AG04450 (cell line): ENCODE measurements at regions not wholly inside any gene's neighbourhood (a gene's known extent, or its start where the extent isn't known, plus 50 kb on each side); places are given as distances from the start of the nearest gene placed in this dataset.

Source experiments
- CTCF ChIA-PET: fragments of 300-600, 350-600 bp; formaldehyde crosslinking; extraction: SDS; loops from one replicate; lab custom pipeline; 2022; ENCODE audit warnings: antibody characterized with exemption, inconsistent platforms; lab: Charles Lee
- POLR2A ChIA-PET: fragments of 350-600 bp; formaldehyde crosslinking; extraction: SDS; loops from one replicate; lab custom pipeline; 2021; ENCODE audit warnings: antibody characterized with exemption, inconsistent platforms; lab: Yijun Ruan, JAX
- DNase-seq: peaks from one replicate; pipeline ENCODE4 v3.0.0-alpha.2; 2011; ENCODE audit warnings: low read depth, low spot score
- H3K27ac ChIP-seq: one replicate; pipeline ENCODE4 v1.5.1; 2012; ENCODE audit warnings: low read depth, low read length, control low read depth
- H3K27me3 ChIP-seq: one replicate; pipeline ENCODE4 v1.6.0; 2012; ENCODE audit warnings: low read length; ENCODE audit not compliant: control insufficient read depth, insufficient read depth
- H3K4me3 ChIP-seq: 2 replicates; pipeline ENCODE4 v1.5.1; 2011; ENCODE audit warnings: mild to moderate bottlenecking, low read depth, low read length, control low read depth
- H3K9me3 ChIP-seq: 2 replicates; pipeline ENCODE4 v1.5.1; 2012; ENCODE audit warnings: low read length; ENCODE audit not compliant: control insufficient read depth, insufficient read depth
- TF ChIP-seq, protein P1 (sequence below): IDR thresholded peaks from 2 replicates; pipeline ENCODE4 v1.5.1; 2011; ENCODE audit warnings: low read depth, low read length, control low read depth, inconsistent platforms

DNA sequence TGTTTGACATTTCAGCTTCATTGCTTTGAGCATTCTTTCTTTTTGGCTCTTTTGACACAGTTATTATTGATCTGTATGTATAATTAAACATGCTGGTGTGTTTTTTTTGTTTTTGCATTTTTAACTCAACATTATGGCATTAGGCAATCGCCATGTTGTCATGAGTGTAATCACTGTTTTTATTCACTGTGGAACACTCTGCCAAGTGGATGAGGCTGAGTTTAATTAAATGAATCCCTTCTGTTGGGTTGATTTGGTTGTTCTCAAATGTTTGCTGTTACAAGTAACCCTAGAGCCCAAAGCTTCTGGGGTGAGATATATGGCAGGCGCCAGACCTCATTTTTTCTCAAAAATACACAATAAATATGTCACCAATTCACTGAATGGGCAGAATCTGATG is 428.1 kb downstream of the MATN1 start:
- ChIA-PET POLR2A (no interaction called here), CTCF (interaction anchor here (1.4 kb wide), 1 partner anchor 85 kb away, joined by 4 read pairs; no protein-coding TSS in a partner anchor)
- H3K27ac ChIP-seq: no peak overlapping the region
- TF ChIP-seq, protein P1, sequence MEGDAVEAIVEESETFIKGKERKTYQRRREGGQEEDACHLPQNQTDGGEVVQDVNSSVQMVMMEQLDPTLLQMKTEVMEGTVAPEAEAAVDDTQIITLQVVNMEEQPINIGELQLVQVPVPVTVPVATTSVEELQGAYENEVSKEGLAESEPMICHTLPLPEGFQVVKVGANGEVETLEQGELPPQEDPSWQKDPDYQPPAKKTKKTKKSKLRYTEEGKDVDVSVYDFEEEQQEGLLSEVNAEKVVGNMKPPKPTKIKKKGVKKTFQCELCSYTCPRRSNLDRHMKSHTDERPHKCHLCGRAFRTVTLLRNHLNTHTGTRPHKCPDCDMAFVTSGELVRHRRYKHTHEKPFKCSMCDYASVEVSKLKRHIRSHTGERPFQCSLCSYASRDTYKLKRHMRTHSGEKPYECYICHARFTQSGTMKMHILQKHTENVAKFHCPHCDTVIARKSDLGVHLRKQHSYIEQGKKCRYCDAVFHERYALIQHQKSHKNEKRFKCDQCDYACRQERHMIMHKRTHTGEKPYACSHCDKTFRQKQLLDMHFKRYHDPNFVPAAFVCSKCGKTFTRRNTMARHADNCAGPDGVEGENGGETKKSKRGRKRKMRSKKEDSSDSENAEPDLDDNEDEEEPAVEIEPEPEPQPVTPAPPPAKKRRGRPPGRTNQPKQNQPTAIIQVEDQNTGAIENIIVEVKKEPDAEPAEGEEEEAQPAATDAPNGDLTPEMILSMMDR: no peak
- no peak for DNase-seq
- H3K9me3 ChIP-seq: no peaks in the 10 kb centered on the region
- H3K27me3 ChIP-seq: no peaks in the 10 kb centered on the region
- H3K4me3 ChIP-seq: no peak overlapping the region

DNA sequence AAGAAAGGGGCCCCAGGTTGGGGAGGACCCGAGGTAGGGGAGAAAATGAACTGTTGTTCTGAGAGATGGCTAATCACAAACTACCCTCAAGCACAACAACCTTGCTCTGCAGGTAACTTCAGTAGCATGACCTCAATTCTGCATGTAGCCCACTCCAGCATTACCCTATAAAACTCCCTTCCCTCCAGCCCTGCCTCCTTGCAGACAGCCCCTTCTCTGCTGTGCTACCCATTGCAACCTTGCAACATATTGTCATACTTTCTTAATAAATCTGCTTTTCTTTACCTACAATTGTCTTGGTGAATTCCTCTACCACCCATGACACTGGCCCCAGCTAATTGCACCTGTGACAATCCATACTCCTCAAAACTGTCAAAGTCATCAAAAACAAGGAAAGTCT is 428.9 kb downstream of the MATN1 start:
- CTCF ChIA-PET: interaction anchor here (1.4 kb wide), 1 partner anchor 86 kb away, joined by 4 read pairs; no protein-coding TSS in a partner anchor

DNA sequence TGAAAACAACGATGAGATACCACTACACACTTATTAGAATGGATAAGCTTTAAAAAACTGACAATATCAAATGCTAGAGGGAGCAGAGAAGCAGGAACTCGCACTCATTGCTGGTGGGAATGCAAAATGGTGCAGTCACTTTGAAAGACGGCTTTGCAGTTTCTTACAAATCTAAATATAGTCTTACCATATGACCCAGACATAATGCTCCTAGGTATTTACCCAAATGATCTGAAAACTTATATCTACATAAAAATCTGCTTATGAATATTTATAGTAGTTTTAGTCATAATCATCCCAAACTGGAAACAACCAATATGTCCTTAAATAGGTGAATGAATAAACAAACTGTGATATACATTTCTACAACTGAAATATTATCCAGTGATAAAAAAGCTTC is 430.9 kb downstream of the MATN1 start:
- CTCF ChIA-PET: interaction anchor here (1.1 kb wide), 1 partner anchor 88 kb away, joined by 3 read pairs; no protein-coding TSS in a partner anchor
- H3K4me3 ChIP-seq: no peak overlapping the region
- POLR2A ChIA-PET: no interaction called here
- TF ChIP-seq, protein P1: no peak
- H3K9me3 ChIP-seq: no peaks in the 10 kb centered on the region
- DNase-seq: no peak
- H3K27me3 ChIP-seq: no peaks in the 10 kb centered on the region
- H3K27ac ChIP-seq: no peak overlapping the region

More for the DNA sequence above, 428.9 kb downstream of the MATN1 start:
- no peak for DNase-seq
- Histone ChIP-seq H3K27me3 (no peaks in the 10 kb centered on the region), H3K4me3 (no peak overlapping the region), H3K9me3 (no peaks in the 10 kb centered on the region), H3K27ac (no peak overlapping the region)
- TF ChIP-seq, protein P1: no peak
- POLR2A ChIA-PET: no interaction called here

DNA sequence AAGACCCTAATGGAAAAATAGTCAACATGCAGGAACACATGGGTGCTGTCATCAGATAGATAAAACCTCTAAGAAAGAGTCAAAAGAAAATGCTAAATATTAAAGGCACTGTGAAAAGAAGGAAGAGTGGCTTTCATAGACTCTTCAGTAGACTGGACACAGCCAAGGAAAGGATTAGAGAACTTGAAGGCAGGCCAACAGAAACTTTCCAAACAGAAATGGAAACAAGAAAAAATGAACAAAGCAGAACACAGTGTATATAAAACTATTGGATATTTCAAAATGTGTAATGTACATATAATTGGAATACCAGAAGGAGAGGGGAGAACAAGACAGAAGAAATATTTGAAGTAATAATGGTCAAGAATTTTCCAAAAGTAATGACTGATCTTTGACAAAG is 431.9 kb downstream of the MATN1 start:
- H3K27me3 ChIP-seq: no peaks in the 10 kb centered on the region
- H3K27ac ChIP-seq: no peak overlapping the region
- H3K9me3 ChIP-seq: no peaks in the 10 kb centered on the region
- H3K4me3 ChIP-seq: no peak overlapping the region
- no peak for DNase-seq
- TF ChIP-seq, protein P1: no peak
- ChIA-PET CTCF (no interaction called here), POLR2A (no interaction called here)

DNA sequence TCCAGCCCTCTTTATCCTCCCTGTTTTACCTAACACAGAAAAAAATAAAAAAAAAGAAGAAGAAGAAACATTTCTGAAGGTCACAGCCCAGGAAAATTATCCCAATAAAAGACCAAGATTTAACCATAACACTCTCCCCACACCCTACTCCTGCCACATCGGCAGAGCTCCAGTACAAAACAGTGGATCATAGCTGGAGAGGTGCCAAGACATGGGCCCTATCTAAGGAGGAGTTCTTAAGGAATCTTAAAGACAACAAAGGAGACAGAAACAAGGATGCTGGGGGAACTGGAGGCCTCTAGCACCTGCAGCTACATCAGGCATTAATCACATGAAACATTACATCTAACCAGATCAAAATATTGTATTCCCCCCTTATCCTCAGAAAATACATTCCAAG is 432.8 kb downstream of the MATN1 start:
- H3K27ac ChIP-seq: no peak overlapping the region
- ChIA-PET CTCF (no interaction called here), POLR2A (no interaction called here)
- H3K27me3 ChIP-seq: no peaks in the 10 kb centered on the region
- no peak for DNase-seq
- TF ChIP-seq, protein P1: no peak
- no peaks in the 10 kb centered on the region for H3K9me3 ChIP-seq
- no peak overlapping the region for H3K4me3 ChIP-seq
